Epidermal melanocyte (primary cell): ENCODE measurements at regions not wholly inside any gene's neighbourhood (a gene's known extent, or its start where the extent isn't known, plus 50 kb on each side); places are given as distances from the start of the nearest gene placed in this dataset.

Experiments used
- DNase-seq: peaks from one replicate; pipeline ENCODE4 v3.0.0; 2011; ENCODE audit warnings: low spot score; ENCODE audit not compliant: insufficient read length

DNA sequence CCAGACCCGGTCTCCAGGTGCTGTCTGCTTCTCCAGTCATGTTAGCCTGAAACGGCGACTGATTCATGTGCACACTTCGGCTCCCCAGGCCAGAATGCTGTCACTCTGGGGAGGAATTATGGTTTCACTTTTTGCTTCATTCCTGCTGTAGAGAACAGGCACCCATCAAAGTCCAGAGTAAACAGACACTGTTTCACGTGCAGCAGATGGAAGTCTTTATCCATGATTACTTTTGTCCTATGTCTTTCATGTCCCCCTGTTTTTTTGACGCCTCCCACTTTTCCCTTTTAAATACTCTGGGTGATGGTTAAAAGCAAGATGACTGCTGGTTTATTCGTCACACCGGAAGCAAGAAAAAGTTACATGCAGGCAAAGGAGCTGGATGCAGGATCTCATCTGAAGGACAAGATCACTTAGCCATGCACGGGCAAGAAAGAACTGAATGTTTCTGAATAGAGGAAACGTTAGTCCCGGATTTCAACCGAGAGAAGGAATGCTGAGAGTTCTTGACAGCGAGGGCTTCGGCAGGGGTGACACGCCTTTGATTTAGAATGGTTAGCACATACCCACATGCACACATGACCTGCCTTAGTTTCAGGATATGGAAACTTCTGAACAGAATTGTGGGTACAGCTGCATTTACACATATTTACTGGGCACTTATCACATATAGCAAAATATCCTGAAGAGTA is 250.0 kb upstream of the KLF6 start:
- DNase-seq = no peak

DNA sequence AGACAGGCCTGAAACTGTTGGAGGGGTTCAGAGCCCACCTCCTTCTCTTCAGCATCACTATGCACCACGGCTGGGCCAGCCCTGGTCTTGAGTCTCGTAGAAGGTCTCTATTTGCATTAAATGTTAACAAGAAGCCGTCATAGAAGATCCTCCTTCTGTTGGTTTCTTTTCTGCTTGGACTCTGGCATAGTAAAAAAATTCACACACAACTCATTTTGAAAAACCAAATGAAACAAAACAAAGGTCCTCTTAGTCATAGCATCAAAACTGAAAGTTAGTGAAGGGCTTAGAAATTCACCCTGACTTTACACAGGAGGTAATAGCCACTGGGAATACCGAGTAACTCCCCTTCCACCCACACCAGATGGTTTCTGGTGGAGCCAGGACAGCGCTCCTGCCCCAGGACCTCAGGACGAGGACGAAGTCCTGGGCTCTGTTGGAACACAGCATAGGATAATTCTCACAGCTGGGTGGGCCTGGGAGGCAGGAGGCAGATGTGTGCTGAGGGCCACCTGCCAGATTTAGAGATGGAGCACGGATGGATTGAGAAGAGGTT is 248.4 kb upstream of the KLF6 start:
- DNase-seq = no peak

DNA sequence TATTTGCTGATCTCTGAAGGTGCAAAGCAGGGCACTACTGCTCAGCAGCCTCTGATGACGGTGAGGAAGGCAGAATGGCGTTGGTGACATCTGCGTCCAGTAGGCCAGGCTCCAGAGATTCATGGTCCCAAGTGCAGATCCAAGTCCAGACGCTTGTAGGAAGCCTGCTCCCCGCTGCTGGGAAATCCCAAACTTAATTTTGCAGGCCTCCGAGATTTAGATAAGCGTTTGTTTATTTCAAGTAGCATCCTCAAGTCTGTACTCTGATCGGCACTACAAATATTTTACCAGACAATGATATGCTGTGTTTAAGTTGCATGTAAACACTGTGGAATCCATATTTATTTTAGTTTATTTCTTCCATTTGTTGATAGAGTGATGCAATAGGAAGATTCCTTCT is 244.9 kb upstream of the KLF6 start:
- DNase-seq = no peak

DNA sequence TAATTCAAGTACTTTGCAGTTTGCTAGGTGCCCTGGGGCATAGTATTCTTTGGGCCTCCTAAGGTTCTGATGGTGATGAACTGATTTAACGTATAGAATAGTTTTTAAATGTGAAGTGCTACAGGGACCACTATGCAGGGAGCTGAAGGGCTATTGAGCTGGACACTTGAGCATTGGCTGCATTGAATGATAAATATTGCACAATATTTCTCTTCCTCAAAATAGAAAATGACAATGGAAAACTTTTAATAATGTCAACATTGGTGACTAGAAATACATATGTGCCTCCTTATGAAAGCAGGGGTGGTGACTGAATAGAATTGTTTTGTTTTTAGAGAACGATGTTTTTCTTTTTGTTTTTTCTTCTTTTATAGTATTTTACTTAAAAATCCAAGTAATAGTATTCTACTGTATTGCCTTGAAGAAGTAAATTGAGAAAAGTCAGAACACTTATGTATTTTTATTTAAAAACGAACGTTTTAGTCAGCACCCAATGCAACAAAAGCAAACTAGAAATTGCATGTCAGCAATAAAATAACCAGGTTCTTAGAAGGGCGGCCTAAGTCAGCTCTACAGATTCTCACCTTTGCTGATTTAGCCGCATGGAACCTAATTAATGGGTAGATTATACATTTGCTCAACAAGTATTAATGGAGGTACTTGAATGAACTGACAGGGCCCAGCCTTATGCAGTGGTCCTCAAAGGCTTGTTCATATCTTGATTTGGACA is 244.0 kb upstream of the KLF6 start:
- no peak for DNase-seq

DNA sequence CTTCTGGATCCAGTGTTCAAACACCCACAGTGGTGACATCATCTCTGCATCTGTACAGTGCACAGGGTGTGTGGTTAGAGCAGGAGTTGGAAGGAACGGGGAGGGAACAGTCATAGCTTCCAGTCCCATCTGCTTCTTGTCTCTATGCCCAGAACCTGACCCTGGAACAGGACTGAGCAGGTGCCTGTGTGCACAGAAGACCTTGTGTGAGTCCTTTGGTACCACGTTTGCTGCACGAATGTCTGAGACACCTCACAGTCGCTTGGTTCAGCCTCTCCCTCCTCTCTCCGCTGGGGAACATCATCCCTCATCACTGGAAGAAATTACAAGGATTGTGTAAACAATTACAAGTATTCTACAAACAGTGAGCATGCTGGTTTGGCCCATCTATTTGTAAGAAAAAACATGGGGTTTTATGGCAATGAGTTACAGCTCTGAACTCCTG is 243.0 kb upstream of the KLF6 start:
- no peak for DNase-seq

DNA sequence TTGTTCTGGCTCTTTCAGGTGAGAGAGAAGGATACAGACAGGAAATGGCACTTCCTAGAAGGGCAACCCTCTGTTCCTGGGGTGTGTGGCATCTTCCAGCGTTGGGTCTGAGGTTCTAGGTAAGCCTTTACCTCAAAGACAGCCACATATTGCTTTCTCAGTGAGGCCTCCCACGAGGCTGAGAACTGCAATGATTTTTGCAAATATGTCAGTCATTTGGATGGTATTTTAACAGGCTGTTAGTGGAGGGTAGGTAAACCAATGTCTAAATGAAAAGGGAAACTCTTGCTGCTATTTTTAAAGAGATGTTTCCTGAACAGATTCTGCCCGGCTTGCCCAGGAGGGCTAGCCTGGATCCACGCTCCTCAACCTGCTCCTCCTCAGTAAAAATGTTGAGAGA is 240.3 kb upstream of the KLF6 start:
- no peak for DNase-seq

DNA sequence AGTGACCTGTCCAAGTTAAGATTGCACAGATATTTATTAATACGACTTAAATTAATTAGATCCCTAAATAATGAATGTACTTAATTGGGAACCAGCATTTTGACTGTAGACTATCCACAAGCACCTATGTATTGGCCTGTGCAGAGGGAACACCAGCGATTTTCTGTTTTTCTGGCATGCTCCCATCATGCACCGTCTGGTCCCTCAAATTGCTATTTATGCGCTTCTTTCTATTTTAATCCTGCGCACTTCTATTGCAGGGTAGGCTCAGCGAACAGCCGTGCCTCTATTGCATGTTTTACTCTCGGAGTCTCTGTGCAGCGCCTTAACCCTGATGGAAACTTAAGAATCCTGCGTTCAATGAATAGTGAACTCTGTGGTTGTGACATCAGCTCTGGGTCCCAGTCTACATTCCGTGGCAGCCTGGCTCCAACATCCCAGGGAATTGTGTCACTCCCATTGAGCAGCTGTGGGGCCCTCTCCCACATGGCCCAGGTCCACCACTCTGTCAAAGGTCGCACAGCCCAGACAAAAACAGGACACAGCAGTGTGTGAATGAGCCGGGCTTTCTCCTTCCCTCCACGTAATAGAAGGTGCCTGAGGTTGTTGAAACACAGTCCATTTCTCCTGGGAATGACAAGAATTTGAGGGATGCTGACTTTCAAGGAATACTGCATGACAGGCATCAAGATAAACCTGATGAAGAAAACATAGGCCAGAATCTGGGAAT is 239.7 kb upstream of the KLF6 start:
- DNase-seq = no peak

DNA sequence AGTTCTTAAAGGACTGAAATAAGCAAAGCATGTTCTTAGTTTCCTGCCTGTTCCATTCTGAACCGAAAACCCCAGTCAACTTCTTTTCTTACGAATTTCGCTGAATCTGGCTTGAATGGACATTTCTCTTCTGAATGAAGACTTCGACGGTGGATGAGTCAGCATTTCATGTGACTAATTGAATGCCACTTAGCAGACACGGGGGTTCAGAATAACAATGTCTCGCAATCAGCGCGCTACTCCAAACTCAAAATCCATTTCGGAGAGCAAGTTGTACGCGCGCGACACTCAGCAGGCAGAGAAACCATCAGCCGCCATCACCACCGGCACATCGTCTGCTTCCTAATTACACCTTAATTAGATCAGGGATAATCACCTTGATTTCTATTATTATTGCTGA is 239.0 kb upstream of the KLF6 start:
- DNase-seq = no peak

DNA sequence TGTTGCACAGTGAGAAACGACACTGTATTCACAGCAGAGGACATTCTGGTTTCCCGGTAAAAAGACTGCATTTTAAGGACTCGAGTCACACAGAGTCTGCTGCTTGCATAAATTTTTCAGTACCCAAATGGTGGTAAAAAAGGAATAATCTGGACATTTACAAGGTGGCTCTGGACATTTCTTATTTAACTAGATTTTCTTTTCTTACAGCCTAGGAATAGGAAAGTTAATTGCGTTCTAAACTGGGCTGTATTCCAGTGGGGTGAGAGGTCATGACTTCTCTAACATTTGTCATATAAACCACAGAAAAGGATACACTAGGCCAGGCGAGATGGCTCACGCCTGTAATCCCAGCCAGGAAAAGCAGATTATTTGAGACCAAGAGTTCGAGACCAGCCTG is 237.5 kb upstream of the KLF6 start:
- no peak for DNase-seq

DNA sequence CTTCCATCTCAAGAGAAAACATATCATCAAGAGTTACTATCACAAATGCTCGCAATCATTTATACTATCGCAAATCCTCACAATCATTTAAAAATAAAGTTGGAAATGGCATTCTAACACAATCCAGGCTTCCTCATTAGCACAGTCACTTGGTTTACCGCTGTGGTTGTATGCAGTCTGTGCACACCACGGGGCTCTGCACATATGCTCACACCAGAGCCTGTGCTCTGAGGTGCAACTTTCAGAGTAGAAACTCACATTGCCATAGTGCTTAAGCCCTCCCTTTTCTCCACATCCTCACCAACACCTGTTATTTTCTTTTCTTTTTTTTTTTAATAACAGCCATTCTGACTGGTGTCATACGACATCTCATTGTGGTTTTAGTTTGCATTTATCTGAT is 235.6 kb upstream of the KLF6 start:
- no peak for DNase-seq

DNA sequence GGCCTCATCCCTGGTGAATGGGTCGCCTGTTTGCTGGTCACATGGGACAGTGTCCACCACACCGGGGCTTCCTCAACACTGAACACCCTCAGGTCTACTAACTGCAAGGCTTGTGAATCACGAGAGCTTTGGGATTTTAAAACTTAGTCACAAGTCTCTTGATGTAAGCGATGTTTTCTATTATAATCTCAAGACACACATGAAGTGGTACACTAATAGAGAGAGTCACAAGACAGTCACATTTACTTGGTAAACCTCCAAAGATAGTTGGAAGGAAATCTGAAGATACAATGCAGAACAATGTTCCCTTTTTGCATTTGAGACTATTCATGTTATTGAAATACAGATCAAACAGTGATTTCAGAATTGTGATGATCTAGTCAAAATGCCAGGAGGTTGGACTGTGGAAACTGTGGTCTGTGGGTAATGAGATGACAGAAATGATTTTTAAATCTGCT is 233.1 kb upstream of the KLF6 start:
- DNase-seq = peak; percentile 57

DNA sequence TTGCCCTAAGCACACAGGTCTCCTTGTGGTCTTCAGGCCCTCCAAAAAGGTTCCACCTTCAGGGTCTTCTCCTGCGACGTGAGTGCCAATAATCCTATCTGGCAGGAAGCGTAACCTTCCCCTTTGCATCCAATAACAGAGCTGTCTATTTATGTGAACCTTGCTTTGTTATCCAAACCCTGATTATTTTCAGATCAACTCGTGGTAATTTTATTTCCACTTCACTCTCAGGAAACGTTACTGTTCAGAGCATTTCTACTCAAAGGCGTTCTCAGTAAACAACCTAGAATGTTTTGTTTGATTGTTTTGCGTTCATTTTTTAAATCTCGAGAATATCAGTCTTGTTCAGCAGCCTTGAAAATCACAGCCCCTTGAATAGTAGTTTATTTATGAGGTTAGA is 232.3 kb upstream of the KLF6 start:
- DNase-seq = no peak

DNA sequence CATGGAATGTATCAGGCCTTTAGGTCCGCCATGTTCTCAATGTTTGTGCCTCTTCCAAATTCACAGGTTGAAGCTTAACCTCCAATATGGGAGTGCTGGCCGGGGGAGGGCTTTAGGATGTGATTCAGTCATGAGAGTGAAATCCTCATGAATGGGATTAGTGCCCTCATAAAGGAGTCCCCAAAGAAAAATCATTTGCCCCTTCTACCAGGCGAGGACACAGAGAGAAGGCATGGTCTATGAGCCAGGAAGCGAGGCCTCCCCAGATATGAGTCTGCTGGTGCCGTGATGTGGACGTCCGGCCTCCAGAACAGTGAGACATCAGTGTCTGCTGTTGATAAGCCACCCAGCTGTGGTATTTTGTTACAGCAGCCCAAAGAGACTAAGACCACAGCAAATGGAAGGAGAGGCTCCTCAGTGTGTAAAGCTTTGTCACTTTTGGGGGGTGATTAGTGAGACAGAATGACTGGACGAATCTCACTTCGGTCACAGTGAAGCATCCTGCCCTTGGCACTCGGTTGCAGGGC is 231.3 kb upstream of the KLF6 start:
- no peak for DNase-seq

DNA sequence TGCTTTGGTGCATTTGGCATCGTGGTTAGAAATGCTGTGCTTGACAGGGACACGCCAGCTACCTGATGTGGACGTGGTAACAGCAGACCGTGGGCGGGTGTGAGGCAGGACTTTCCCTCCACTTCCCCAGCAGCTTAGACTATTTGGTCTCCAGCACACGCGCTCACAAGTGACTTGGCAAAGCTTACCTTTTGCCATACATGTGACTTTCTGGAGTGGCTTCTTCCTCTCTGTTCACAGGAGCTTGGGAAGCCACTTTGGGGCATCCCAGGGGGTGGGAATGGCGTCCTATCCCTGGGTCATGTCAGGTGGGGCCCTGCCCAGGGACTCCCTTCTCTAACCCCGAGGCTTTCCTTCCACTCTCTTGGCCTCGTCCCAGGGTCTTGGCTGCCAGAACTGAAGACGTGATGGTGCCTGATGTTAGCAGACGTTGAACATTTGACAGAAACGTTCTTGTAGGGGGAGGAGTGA is 228.7 kb upstream of the KLF6 start:
- DNase-seq = no peak

DNA sequence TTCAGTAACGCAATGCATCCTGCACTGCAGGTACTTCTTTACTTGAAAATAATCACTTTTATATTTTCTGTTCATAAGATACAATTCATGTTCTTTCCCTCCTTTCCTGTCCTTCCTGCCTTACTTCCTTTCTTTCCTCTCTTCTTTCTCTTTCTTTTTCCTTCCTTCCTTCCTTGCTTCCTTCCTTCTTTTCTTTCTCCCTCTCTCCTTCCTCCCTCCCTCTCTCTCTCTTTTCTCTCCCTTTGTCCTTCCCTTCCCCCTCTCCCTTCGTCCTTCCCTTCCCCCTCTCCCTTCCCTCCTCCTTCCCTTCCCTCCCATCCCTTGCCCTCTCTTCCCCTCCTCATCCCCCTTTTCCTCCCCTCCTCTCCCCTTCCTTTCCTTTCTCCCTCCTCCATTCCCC is 227.8 kb upstream of the KLF6 start:
- no peak for DNase-seq

DNA sequence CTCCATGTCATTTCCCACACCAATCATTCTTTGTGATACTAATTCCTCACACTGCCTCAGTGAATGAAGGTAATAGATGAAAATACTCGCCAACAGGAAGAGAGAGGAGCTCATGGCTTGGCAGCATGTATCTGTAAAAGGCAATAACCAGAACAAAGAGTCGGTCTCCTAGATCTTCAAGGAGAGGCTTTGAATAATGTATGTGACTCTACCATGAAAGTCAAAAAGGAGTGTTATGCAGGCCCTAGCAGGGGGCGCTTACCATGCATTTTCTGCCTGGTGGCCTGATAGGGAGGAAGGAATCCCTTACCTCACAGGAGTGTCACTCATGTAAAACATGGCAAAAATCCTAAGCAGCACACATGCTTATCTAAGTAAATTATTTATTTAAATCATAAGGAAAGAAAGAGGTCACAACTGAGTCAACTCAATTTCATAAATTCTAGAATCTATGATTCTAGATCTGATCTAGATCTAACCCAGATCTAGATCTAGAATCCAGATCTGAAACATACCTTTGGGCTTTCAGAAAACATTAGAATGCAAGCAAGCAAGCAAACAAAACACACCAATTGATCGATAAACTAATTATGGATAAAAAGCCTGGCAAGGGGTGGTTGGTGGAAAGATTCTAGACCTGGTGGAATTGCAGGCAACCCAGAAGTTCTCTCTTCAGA is 226.3 kb upstream of the KLF6 start:
- no peak for DNase-seq

DNA sequence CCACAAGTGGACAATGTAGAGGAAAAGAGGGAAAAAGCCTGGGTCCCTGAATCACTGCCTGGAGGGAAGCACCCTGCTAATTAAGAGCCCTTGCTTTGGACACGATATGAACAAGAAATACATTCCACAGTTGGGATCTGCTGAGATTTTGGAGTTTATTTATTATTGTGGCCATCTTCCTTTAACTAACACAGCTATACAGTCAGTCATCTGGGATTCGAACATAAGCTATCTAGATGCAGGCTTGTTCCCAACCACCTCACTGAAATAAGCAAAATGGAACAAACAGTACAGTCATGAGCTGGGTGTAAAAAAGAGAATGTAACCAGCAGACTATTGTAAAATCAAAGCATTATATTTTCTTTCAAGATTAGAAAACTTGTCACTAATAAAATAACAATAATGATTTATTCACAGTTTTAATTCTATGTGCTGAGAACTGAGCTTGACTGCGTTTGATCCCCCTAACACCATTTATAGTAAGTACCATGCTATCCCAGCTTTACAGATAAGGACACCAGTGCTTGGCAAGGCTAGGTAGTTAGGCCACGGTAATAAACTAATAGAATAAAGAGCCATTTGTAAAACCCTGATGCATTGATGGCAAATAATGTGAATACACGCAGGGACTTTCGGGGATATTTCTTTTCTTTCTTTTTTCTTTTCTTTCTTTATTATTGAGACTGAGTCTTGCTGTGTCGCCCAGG is 223.8 kb upstream of the KLF6 start:
- no peak for DNase-seq

DNA sequence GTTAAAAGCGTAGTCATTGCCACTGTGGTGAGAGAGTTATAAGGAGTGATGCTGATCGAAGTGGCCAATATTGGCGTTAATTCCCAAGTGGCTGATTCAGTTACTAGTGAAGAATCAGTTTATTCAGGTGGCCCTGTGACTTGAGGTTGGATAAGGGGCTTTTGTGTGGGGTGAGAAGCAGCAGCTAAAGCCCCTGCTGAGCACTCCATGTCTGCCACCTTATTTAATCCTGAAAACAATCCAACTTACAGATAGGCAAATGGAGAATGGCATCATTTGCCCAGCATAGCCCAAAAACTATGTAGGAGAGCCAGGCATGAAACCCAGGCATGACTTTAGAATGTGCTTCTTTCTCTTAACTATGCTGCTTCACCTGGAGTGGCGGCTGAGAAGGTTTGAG is 222.8 kb upstream of the KLF6 start:
- DNase-seq = no peak

DNA sequence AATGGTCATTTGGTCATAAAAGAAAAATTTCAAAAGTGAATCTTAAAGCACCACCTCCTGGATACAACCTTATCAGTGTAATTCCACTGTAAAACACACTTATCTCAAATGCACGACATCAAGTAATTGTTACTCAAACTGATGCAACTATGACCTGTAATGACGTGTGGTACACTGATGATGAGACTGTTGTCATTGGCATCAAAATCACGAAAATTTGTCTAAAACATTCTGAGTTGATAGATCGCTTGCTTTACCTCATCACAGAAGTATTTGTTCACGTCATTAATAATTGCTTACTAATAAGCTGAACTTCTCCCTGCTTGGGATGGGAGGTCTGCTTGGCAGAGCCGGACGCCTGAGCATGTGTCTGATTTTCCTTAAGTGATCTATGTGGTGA is 221.8 kb upstream of the KLF6 start:
- DNase-seq = no peak

DNA sequence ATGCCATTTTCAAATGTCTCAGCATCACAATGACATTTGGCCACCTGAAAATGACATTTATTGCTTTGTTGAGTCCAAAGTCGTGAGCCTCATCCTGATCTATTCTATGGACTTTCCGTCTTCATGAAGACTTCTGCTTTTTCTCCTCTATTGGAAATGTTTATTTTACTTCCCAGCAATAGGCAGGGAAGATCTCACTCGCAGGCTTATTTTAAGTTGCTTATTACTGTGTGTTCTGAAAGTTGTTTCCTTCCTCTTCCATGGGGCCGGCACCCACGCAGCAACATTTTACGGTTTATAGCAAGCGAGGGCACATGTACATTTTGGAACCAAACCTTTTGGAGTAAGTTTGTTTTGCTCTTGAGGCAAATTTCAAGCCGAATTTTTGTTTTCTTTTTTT is 221.0 kb upstream of the KLF6 start:
- no peak for DNase-seq

DNA sequence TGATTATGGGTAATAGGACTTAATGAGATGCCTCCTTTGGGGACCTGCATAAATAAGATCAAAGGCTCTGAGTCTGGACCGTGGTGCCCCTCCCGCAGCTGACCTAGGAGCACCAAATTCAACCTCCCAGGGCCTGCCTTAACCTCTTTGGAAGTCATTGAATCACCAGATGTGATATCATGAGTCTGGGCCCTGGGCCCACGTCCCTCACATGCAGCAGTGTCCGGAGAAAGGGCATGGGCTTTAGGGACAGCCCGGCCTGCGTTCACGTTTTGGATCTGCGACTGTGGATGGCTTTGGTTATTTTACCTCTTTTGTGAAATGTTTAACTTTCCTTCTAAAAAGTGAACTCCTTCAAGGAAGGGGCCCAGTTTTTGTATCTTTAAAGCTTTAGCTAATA is 220.0 kb upstream of the KLF6 start:
- DNase-seq = no peak
